ENCODE measurements at regions not wholly inside any gene's neighbourhood (a gene's known extent, or its start where the extent isn't known, plus 50 kb on each side); places are given as distances from the start of the nearest gene placed in this dataset.

- Mint-ChIP-seq H3K4me1 (no peaks in the 10 kb centered on the region), H3K36me3 (no peaks in the 10 kb centered on the region), H3K27me3 (no peaks in the 10 kb centered on the region), H3K4me3 (no peak overlapping the region), H3K9me3 (peaks cover 3% of the 10 kb centered on the region), H3K27ac (no peak overlapping the region)
- ATAC-seq, result no peak
Measured at GRCh38 chr3:118412503-118412902, 622.1 kb downstream of the IGSF11 start.

GRCh38 chr3:118425272-118425837 lies 609.3 kb downstream of the IGSF11 start:
- H3K4me3 Mint-ChIP-seq, result no peak overlapping the region
- ATAC-seq, result no peak
- H3K36me3 Mint-ChIP-seq, result no peaks in the 10 kb centered on the region

GRCh38 chr3:118433825-118434224 lies 600.8 kb downstream of the IGSF11 start:
- no peak overlapping the region for H3K27ac Mint-ChIP-seq
- H3K9me3 Mint-ChIP-seq, result no peaks in the 10 kb centered on the region
- no peaks in the 10 kb centered on the region for H3K4me1 Mint-ChIP-seq
- no peak overlapping the region for H3K4me3 Mint-ChIP-seq
- H3K27me3 Mint-ChIP-seq, result no peaks in the 10 kb centered on the region
- no peak for ATAC-seq
- H3K36me3 Mint-ChIP-seq, result no peaks in the 10 kb centered on the region

More at GRCh38 chr3:118425272-118425837, 609.3 kb downstream of the IGSF11 start:
- no peaks in the 10 kb centered on the region for H3K27me3 Mint-ChIP-seq
- H3K4me1 Mint-ChIP-seq, result no peaks in the 10 kb centered on the region
- H3K27ac Mint-ChIP-seq, result no peak overlapping the region
- peaks cover 20% of the 10 kb centered on the region for H3K9me3 Mint-ChIP-seq

- H3K36me3 Mint-ChIP-seq, result no peaks in the 10 kb centered on the region
- H3K4me1 Mint-ChIP-seq, result no peaks in the 10 kb centered on the region
- H3K27me3 Mint-ChIP-seq, result no peaks in the 10 kb centered on the region
- ATAC-seq, result no peak
- H3K27ac Mint-ChIP-seq, result no peak overlapping the region
- H3K4me3 Mint-ChIP-seq, result no peak overlapping the region
- H3K9me3 Mint-ChIP-seq, result no peaks in the 10 kb centered on the region
Measured at GRCh38 chr3:118435851-118436350, 598.7 kb downstream of the IGSF11 start.

GRCh38 chr3:118436697-118437262 lies 597.9 kb downstream of the IGSF11 start:
- H3K36me3 Mint-ChIP-seq, result no peaks in the 10 kb centered on the region
- H3K27me3 Mint-ChIP-seq, result no peaks in the 10 kb centered on the region
- no peak overlapping the region for H3K4me3 Mint-ChIP-seq
- H3K27ac Mint-ChIP-seq, result no peak overlapping the region
- H3K4me1 Mint-ChIP-seq, result no peaks in the 10 kb centered on the region
- no peaks in the 10 kb centered on the region for H3K9me3 Mint-ChIP-seq
- ATAC-seq, result no peak

- Mint-ChIP-seq H3K4me1 (no peaks in the 10 kb centered on the region), H3K27ac (no peak overlapping the region), H3K9me3 (peaks cover 11% of the 10 kb centered on the region), H3K27me3 (no peaks in the 10 kb centered on the region), H3K4me3 (no peak overlapping the region), H3K36me3 (no peaks in the 10 kb centered on the region)
- no peak for ATAC-seq
Measured at GRCh38 chr3:118445036-118445435, 589.6 kb downstream of the IGSF11 start.

GRCh38 chr3:118447339-118447738 lies 587.3 kb downstream of the IGSF11 start:
- no peaks in the 10 kb centered on the region for H3K36me3 Mint-ChIP-seq
- ATAC-seq, result no peak
- H3K27ac Mint-ChIP-seq, result no peak overlapping the region
- peaks cover 29% of the 10 kb centered on the region for H3K9me3 Mint-ChIP-seq
- no peaks in the 10 kb centered on the region for H3K4me1 Mint-ChIP-seq
- no peaks in the 10 kb centered on the region for H3K27me3 Mint-ChIP-seq
- H3K4me3 Mint-ChIP-seq, result no peak overlapping the region

- ATAC-seq, result no peak
- Mint-ChIP-seq H3K27me3 (no peaks in the 10 kb centered on the region), H3K9me3 (peaks cover 4% of the 10 kb centered on the region), H3K4me1 (no peaks in the 10 kb centered on the region), H3K27ac (no peak overlapping the region), H3K4me3 (no peak overlapping the region), H3K36me3 (no peaks in the 10 kb centered on the region)
Measured at GRCh38 chr3:118466795-118467330, 567.8 kb downstream of the IGSF11 start.

GRCh38 chr3:118468801-118469200 lies 565.8 kb downstream of the IGSF11 start:
- no peaks in the 10 kb centered on the region for H3K27me3 Mint-ChIP-seq
- no peak for ATAC-seq
- H3K27ac Mint-ChIP-seq, result no peak overlapping the region
- H3K9me3 Mint-ChIP-seq, result peaks cover 4% of the 10 kb centered on the region
- H3K4me3 Mint-ChIP-seq, result no peak overlapping the region
- H3K36me3 Mint-ChIP-seq, result no peaks in the 10 kb centered on the region
- no peaks in the 10 kb centered on the region for H3K4me1 Mint-ChIP-seq

- no peaks in the 10 kb centered on the region for H3K36me3 Mint-ChIP-seq
- ATAC-seq, result no peak
- no peak overlapping the region for H3K27ac Mint-ChIP-seq
- no peaks in the 10 kb centered on the region for H3K27me3 Mint-ChIP-seq
- H3K4me1 Mint-ChIP-seq, result no peaks in the 10 kb centered on the region
- H3K4me3 Mint-ChIP-seq, result no peak overlapping the region
- peaks cover 4% of the 10 kb centered on the region for H3K9me3 Mint-ChIP-seq
Measured at GRCh38 chr3:118472586-118472985, 562.1 kb downstream of the IGSF11 start.

GRCh38 chr3:118473343-118473742 lies 561.3 kb downstream of the IGSF11 start:
- no peak overlapping the region for H3K4me3 Mint-ChIP-seq
- no peaks in the 10 kb centered on the region for H3K4me1 Mint-ChIP-seq
- ATAC-seq, result no peak
- H3K27ac Mint-ChIP-seq, result no peak overlapping the region
- no peaks in the 10 kb centered on the region for H3K36me3 Mint-ChIP-seq
- H3K9me3 Mint-ChIP-seq, result peaks cover 4% of the 10 kb centered on the region
- H3K27me3 Mint-ChIP-seq, result no peaks in the 10 kb centered on the region

- Mint-ChIP-seq H3K27me3 (no peaks in the 10 kb centered on the region), H3K4me1 (no peaks in the 10 kb centered on the region), H3K4me3 (no peak overlapping the region), H3K27ac (no peak overlapping the region), H3K9me3 (no peaks in the 10 kb centered on the region), H3K36me3 (no peaks in the 10 kb centered on the region)
- no peak for ATAC-seq
Measured at GRCh38 chr3:118476885-118477618, 557.6 kb downstream of the IGSF11 start.

- no peaks in the 10 kb centered on the region for H3K9me3 Mint-ChIP-seq
- H3K27me3 Mint-ChIP-seq, result no peaks in the 10 kb centered on the region
- ATAC-seq, result no peak
- no peaks in the 10 kb centered on the region for H3K4me1 Mint-ChIP-seq
- H3K4me3 Mint-ChIP-seq, result no peak overlapping the region
- no peak overlapping the region for H3K27ac Mint-ChIP-seq
- no peaks in the 10 kb centered on the region for H3K36me3 Mint-ChIP-seq
Measured at GRCh38 chr3:118477768-118478167, 556.9 kb downstream of the IGSF11 start.

- H3K27ac Mint-ChIP-seq, result no peak overlapping the region
- H3K4me3 Mint-ChIP-seq, result no peak overlapping the region
- ATAC-seq, result no peak
- H3K9me3 Mint-ChIP-seq, result no peaks in the 10 kb centered on the region
- no peaks in the 10 kb centered on the region for H3K36me3 Mint-ChIP-seq
- no peaks in the 10 kb centered on the region for H3K4me1 Mint-ChIP-seq
- H3K27me3 Mint-ChIP-seq, result no peaks in the 10 kb centered on the region
Measured at GRCh38 chr3:118478706-118479276, 555.9 kb downstream of the IGSF11 start.

GRCh38 chr3:118479376-118479775 lies 555.3 kb downstream of the IGSF11 start:
- H3K27ac Mint-ChIP-seq, result no peak overlapping the region
- H3K4me3 Mint-ChIP-seq, result no peak overlapping the region
- no peaks in the 10 kb centered on the region for H3K27me3 Mint-ChIP-seq
- no peaks in the 10 kb centered on the region for H3K4me1 Mint-ChIP-seq
- no peak for ATAC-seq
- H3K9me3 Mint-ChIP-seq, result no peaks in the 10 kb centered on the region
- H3K36me3 Mint-ChIP-seq, result no peaks in the 10 kb centered on the region
